ENCODE measurements at regions not wholly inside any gene's neighbourhood (a gene's known extent, or its start where the extent isn't known, plus 50 kb on each side); places are given as distances from the start of the nearest gene placed in this dataset.

GRCh38 chr9:73565026-73565425 lies 413.4 kb downstream of the ANXA1 start:
- no peak for DNase-seq (ENCODE audit: low read depth)

- DNase-seq (ENCODE audit: low read depth): no peak
Measured at GRCh38 chr9:73565833-73566465, 414.3 kb downstream of the ANXA1 start.

GRCh38 chr9:73566627-73567026 lies 415.0 kb downstream of the ANXA1 start:
- no peak for DNase-seq (ENCODE audit: low read depth)

GRCh38 chr9:73573235-73573634 lies 421.6 kb downstream of the ANXA1 start:
- no peak for DNase-seq (ENCODE audit: low read depth)

- no peak for DNase-seq (ENCODE audit: low read depth)
Measured at GRCh38 chr9:73575101-73576060, 423.7 kb downstream of the ANXA1 start.

- no peak for DNase-seq (ENCODE audit: low read depth)
Measured at GRCh38 chr9:73577848-73578247, 426.2 kb downstream of the ANXA1 start.

GRCh38 chr9:73579823-73580222 lies 428.2 kb downstream of the ANXA1 start:
- no peak for DNase-seq (ENCODE audit: low read depth)

- DNase-seq (ENCODE audit: low read depth): no peak
Measured at GRCh38 chr9:73583576-73583975, 431.9 kb downstream of the ANXA1 start.

- no peak for DNase-seq (ENCODE audit: low read depth)
Measured at GRCh38 chr9:73595036-73595545, 443.4 kb downstream of the ANXA1 start.

GRCh38 chr9:73596321-73596720 lies 444.7 kb downstream of the ANXA1 start:
- DNase-seq (ENCODE audit: low read depth): no peak

GRCh38 chr9:73597039-73597438 lies 445.4 kb downstream of the ANXA1 start:
- no peak for DNase-seq (ENCODE audit: low read depth)

- no peak for DNase-seq (ENCODE audit: low read depth)
Measured at GRCh38 chr9:73597771-73598170, 446.1 kb downstream of the ANXA1 start.

GRCh38 chr9:73609381-73609780 lies 457.7 kb downstream of the ANXA1 start:
- DNase-seq (ENCODE audit: low read depth): no peak

- no peak for DNase-seq (ENCODE audit: low read depth)
Measured at GRCh38 chr9:73611032-73611431, 459.4 kb downstream of the ANXA1 start.

GRCh38 chr9:73613092-73613701 lies 461.5 kb downstream of the ANXA1 start:
- DNase-seq (ENCODE audit: low read depth): no peak

- no peak for DNase-seq (ENCODE audit: low read depth)
Measured at GRCh38 chr9:73615557-73615956, 463.9 kb downstream of the ANXA1 start.

GRCh38 chr9:73617586-73617985 lies 465.9 kb downstream of the ANXA1 start:
- DNase-seq (ENCODE audit: low read depth): no peak

GRCh38 chr9:73640971-73641370 lies 489.3 kb downstream of the ANXA1 start:
- no peak for DNase-seq (ENCODE audit: low read depth)

GRCh38 chr9:73643379-73644013 lies 491.8 kb downstream of the ANXA1 start:
- DNase-seq (ENCODE audit: low read depth): no peak

- no peak for DNase-seq (ENCODE audit: low read depth)
Measured at GRCh38 chr9:73647560-73647959, 495.9 kb downstream of the ANXA1 start.

- DNase-seq (ENCODE audit: low read depth): no peak
Measured at GRCh38 chr9:73649552-73649951, 497.9 kb downstream of the ANXA1 start.

- DNase-seq (ENCODE audit: low read depth): no peak
Measured at GRCh38 chr9:73655363-73655762, 503.7 kb downstream of the ANXA1 start.

All from CMK (cell line).